Renal cortex interstitium (tissue), 11 donors: ENCODE measurements at regions not wholly inside any gene's neighbourhood (a gene's known extent, or its start where the extent isn't known, plus 50 kb on each side); places are given as distances from the start of the nearest gene placed in this dataset.
"Not testable (repeated sequence)": the region's sequence is repeated elsewhere in the genome, so short reads cannot be mapped to it uniquely, and the experiment has no call there.

Source experiments
- DNase-seq, 11 donors: peaks; one replicate each; pipeline ENCODE4 v3.0.0-alpha.2; 2013; ENCODE audit warnings: low read depth in 9 of 11, low spot score in 4 of 11; ENCODE audit errors: extremely low read depth in 1 of 11

- DNase-seq: no peak
Measured at GRCh38 chr7:96563409-96563808, 146.2 kb downstream of the SEM1 start.

GRCh38 chr7:96562966-96563365 lies 146.7 kb downstream of the SEM1 start:
- DNase-seq: no peak

- no peak for DNase-seq
Measured at GRCh38 chr7:96562458-96562857, 147.2 kb downstream of the SEM1 start.

- no peak for DNase-seq
Measured at GRCh38 chr7:96561892-96562291, 147.8 kb downstream of the SEM1 start.

- DNase-seq: peak in 3 of 11 donors; percentile 0 to 11 (median 3)
Measured at GRCh38 chr7:96558530-96558929, 151.1 kb downstream of the SEM1 start.

- no peak for DNase-seq
Measured at GRCh38 chr7:96558093-96558492, 151.6 kb downstream of the SEM1 start.

GRCh38 chr7:96557598-96557997 lies 152.0 kb downstream of the SEM1 start:
- not testable (repeated sequence) for DNase-seq

- no peak for DNase-seq
Measured at GRCh38 chr7:96548664-96549063, 161.0 kb downstream of the SEM1 start.

GRCh38 chr7:96547371-96547811 lies 162.3 kb downstream of the SEM1 start:
- no peak for DNase-seq

GRCh38 chr7:96546426-96546825 lies 163.2 kb downstream of the SEM1 start:
- DNase-seq: no peak

GRCh38 chr7:96539471-96539870 lies 170.2 kb downstream of the SEM1 start:
- no peak for DNase-seq

GRCh38 chr7:96538632-96539031 lies 171.0 kb downstream of the SEM1 start:
- no peak for DNase-seq

GRCh38 chr7:96534221-96534620 lies 175.4 kb downstream of the SEM1 start:
- no peak for DNase-seq

- no peak for DNase-seq
Measured at GRCh38 chr7:96532428-96532935, 177.2 kb downstream of the SEM1 start.

GRCh38 chr7:96531331-96531730 lies 178.3 kb downstream of the SEM1 start:
- DNase-seq: no peak

GRCh38 chr7:96530786-96531185 lies 178.9 kb downstream of the SEM1 start:
- DNase-seq: no peak

- no peak for DNase-seq
Measured at GRCh38 chr7:96527133-96527827, 182.4 kb downstream of the SEM1 start.

GRCh38 chr7:96526496-96526895 lies 183.2 kb downstream of the SEM1 start:
- no peak for DNase-seq

GRCh38 chr7:96521068-96521894 lies 188.4 kb downstream of the SEM1 start:
- DNase-seq: no peak

GRCh38 chr7:96508371-96508770 lies 186.5 kb upstream of the SLC25A13 start:
- no peak for DNase-seq
